Stimulated activated CD4-positive, alpha-beta T cell treated with anti-CD3 and anti-CD28 coated beads, Interleukin-2, amount 100 ng/mL, for 48 hours (primary cell): ENCODE measurements at regions not wholly inside any gene's neighbourhood (a gene's known extent, or its start where the extent isn't known, plus 50 kb on each side); places are given as distances from the start of the nearest gene placed in this dataset.

Source experiments
- DNase-seq, 2 donors: peaks; one replicate each; pipeline ENCODE4 v3.0.0-alpha.2; 2020

- no peak for DNase-seq
These were observed 297.4 kb upstream of the SFRP2 start for GRCh38 chr4:154086247-154086646.

DNA sequence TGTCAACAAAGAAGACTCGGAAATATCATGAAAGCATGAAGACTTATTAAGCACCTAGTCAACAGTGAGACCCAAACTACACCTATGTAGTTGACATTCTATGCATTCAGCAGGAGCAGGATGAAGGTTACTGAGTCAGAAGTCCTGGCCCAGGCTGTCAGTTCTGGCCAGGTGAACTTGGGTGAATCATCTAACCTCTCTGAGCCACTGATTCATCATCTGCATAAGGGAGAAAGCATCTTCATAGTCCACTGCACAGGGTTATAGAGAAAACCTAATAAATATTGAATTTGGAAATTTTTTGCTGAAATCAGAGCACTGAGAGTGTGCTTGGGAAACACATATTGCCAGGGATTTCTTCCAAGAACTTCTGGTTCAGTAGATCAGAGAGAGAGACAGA is 296.0 kb upstream of the SFRP2 start:
- DNase-seq, result no peak

GRCh38 chr4:154082760-154083535 is 294.1 kb upstream of the SFRP2 start:
- no peak for DNase-seq

DNA sequence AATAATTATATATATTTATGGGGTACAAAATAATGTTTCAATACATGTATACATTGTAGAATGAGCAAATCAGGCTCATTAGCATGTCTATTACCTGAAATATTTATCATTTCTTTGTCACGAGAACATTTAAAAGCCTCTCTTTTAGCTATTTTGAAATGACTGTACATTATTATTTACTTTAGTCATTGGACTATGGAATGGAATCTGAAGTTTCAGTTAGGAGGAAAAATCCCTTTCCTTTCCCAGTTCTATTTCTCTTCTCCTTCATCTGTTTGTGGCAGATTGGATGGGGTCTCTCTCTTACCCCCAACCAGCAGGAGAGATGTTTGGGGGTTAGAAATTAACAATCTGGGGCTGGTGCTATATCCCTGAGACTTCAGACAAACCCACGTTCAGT is 292.5 kb upstream of the SFRP2 start:
- no peak for DNase-seq

DNA sequence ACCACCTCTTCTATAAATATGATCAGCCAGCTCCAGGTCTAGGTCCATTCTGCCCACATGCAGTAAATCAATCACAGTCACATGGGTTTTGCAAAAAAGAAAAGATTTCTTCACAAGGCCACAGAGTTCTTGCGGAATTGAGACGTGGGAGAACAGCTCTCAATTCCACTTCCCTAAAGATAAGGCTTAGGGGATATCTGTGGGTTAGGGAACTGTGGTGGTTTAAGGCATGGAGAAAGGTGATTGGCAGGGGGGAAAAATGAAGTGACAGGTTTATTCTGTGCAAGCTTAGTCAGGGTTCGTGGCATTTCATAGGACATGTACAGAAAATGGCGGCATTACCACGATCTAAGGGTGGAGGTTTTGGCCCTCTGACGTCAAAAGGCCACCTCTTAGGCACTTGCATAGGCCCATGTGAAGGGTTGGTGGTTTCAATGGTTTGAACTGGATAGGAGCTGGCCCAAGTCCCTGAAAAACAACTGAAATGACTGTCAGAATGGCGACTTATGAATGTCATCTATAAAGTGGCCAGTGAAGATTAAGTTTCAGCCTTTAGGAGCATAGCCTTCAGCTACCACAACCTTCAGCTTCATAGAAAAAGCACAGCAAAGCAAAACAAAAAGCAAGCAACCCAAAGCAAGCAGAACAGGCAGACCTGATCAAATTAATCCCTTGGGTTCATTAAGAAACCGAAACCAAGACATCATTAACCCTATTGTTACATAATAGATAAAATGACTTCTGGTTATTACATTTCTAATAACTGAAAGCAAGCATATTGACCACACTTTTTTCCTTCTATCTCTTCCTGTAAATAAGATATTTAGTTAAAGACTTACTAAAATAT is 289.8 kb upstream of the SFRP2 start:
- no peak for DNase-seq

- no peak for DNase-seq
These were observed 288.0 kb upstream of the SFRP2 start for GRCh38 chr4:154076921-154077320.

GRCh38 chr4:154073107-154073822 is 284.4 kb upstream of the SFRP2 start:
- DNase-seq, result no peak

- no peak for DNase-seq
These were observed 278.9 kb upstream of the SFRP2 start for GRCh38 chr4:154067786-154068185.

DNA sequence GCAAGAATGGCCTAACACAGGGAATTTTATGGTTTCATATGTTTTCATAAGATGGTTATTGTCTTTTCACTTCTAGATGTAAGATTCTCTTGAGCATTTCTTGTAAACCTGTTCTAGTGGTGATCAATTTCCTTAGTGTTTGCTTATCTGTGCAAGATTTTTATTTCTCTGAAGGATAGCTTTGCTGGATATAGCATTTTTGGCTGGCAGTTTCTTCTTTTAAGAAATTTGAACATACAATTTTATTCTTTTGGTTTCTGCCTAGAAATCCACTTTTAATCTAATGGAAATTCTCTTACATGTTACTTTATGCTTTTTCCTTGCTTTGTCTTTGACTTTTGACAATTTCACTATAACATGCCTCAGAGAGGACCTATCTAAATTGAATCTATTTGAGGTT is 276.5 kb upstream of the SFRP2 start:
- DNase-seq, result no peak

GRCh38 chr4:154064244-154064643 is 275.4 kb upstream of the SFRP2 start:
- no peak for DNase-seq

- no peak for DNase-seq
These were observed 260.7 kb upstream of the SFRP2 start for GRCh38 chr4:154049457-154050181.

- no peak for DNase-seq
These were observed 258.9 kb upstream of the SFRP2 start for GRCh38 chr4:154047733-154048132.

GRCh38 chr4:154044742-154045485 is 256.0 kb upstream of the SFRP2 start:
- DNase-seq, result no peak

DNA sequence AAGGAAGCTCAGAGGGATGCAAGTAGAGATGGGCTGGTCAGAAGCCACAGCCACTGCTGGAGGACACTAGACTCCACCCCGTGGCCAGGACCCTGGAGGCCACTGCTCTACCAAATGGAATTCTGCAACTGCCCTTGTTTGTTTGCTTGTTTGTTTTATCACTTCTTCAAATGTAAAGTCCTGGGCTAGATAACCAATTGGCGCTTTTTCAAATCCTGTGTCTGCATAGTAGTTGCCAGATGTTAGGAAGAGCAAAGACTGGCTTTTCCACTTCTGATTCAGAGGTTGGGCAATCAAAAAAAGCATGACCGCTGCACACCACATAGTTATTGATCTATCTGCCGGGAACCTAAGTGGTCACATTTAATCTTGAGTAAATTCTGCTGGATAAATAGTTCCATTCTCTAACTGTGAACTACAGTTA is 255.2 kb upstream of the SFRP2 start:
- DNase-seq, result no peak

DNA sequence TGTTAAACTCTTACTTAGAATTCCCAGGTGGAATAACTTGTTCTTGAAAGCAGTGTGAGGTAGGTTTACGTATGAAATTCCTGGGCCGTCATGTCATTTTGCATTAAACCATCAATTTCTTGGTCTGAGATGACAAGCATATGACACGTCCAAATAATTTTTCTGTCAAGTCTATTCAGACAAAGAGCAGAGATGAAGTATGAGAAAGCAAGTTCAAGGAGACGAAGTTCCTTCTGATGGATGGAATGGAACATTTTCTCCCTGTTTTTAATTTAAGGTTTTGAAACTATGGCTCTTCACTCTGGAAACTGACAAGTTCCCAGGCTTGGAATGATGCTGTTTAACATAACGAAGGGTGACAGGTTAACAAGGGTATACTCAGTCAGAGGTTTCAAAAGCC is 252.8 kb upstream of the SFRP2 start:
- DNase-seq, result no peak

GRCh38 chr4:154039435-154040343 is 250.8 kb upstream of the SFRP2 start:
- DNase-seq, result no peak

DNA sequence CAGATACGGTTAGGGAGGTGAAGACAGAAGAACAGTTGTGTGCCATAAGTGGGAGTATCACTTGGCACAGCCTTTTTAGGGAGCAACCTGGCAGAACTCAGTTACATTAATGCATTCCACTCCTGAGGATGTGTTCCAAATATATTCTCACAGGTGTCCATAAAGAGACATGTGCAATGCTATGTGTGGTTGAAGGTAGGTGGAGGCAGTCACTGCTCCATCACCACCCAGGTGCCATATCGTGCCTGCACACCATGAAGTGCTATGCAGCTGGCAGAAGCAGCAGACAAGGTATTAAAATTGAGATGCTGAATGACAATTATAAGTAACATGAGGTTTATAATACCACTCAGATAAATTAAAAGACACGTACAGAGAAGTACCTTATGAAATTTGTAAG is 248.0 kb upstream of the SFRP2 start:
- no peak for DNase-seq

DNA sequence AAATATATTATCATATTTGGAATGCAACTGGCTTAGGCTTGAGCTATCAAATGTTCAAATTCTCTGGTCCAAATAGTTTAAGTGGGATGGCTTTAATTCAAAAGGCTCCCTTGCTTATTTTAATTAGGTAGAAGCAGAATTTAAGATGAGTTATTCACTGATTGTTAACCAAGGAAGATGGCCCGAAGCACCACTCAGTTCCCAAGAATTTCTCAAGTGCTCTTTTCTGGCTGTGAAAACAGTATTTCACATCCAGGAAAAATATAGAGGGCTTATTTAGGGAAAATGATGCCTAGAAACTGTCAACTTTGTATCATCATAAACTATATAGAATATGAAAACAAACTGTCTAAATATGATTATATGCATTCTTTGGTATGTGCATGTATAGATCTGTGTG is 246.5 kb upstream of the SFRP2 start:
- DNase-seq, result no peak

GRCh38 chr4:154033921-154034320 is 245.0 kb upstream of the SFRP2 start:
- no peak for DNase-seq

GRCh38 chr4:154032914-154033313 is 244.0 kb upstream of the SFRP2 start:
- no peak for DNase-seq

DNA sequence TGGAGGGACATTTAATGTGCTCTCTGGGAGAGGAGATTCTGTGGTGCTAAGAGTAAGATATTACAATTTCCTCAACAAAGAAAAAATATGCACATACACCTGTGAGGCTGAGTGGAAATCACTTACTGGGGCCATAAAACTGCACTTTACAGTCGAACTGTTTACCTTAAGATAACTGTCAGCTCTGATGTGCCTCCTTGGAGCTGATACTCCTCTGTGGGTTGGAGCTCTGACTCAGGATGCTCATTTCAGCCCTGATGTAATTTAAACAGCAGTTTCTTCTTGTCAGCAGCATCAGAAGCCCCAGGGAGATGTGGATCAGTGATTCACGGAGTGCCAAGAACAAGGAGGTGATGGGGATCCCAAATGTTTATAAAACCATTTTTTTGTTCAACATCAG is 241.9 kb upstream of the SFRP2 start:
- DNase-seq, result no peak
